ENCODE measurements at regions not wholly inside any gene's neighbourhood (a gene's known extent, or its start where the extent isn't known, plus 50 kb on each side); places are given as distances from the start of the nearest gene placed in this dataset.

DNA sequence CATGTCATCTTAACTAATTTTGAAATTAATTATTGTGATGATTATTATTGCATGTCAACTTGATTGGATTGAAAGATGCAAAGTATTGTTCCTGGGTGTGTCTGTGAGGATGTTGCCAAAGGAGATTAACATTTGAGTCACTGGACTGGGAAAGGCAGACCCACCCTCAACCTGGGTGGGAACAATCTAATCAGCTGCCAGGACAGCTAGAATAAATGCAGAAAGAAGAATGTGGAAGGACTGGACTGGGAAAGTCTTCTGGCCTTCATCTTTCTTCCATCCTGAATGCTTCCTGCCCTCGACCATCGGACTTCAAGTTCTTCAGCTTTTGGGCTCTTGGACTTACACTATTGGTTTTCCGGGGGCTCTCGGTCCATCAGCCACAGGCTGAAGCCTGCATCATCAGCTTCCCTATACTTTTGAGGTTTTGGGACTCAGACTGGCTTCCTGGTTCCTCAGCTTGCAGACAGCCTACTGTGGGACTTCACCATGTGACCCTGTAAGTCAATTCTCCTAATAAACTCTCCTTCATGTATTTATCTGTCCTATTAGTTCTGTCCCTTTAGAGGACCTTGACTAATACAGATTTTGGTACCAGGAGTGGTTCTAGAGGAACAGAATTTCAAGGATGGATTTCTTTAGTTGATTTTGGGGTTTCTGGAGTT is 959.8 kb downstream of the ANKRD7 start:
- H3K4me3 Mint-ChIP-seq, result no peak overlapping the region
- peaks cover 8 to 9% of the 10 kb centered on the region in 2 donors for H3K9me3 Mint-ChIP-seq
- no peaks in the 10 kb centered on the region for H3K4me1 Mint-ChIP-seq (ENCODE audit: low read depth)
- H3K27me3 Mint-ChIP-seq (ENCODE audit: low read depth), result no peaks in the 10 kb centered on the region
- no peak overlapping the region for H3K27ac Mint-ChIP-seq
- no peak for ATAC-seq (replicated peaks in 1 of 2)
- H3K36me3 Mint-ChIP-seq (ENCODE audit: insufficient read depth in 2 of 2), result peaks cover 1 to 2% of the 10 kb centered on the region in 2 donors
- DNase-seq, result no peak

GRCh38 chr7:119196183-119196582 is 971.7 kb downstream of the ANKRD7 start:
- Mint-ChIP-seq H3K36me3 (ENCODE audit: insufficient read depth in 2 of 2) (no peaks in the 10 kb centered on the region), H3K4me3 (no peak overlapping the region), H3K9me3 (peaks cover 2 to 5% of the 10 kb centered on the region in 2 donors), H3K4me1 (ENCODE audit: low read depth) (no peaks in the 10 kb centered on the region), H3K27ac (no peak overlapping the region), H3K27me3 (ENCODE audit: low read depth) (no peaks in the 10 kb centered on the region)
- no peak for DNase-seq
- ATAC-seq (replicated peaks in 1 of 2), result no peak

GRCh38 chr7:119197172-119197876 is 972.8 kb downstream of the ANKRD7 start:
- Mint-ChIP-seq H3K4me3 (no peak overlapping the region), H3K27me3 (ENCODE audit: low read depth) (no peaks in the 10 kb centered on the region)
- no peak for ATAC-seq (replicated peaks in 1 of 2)

DNA sequence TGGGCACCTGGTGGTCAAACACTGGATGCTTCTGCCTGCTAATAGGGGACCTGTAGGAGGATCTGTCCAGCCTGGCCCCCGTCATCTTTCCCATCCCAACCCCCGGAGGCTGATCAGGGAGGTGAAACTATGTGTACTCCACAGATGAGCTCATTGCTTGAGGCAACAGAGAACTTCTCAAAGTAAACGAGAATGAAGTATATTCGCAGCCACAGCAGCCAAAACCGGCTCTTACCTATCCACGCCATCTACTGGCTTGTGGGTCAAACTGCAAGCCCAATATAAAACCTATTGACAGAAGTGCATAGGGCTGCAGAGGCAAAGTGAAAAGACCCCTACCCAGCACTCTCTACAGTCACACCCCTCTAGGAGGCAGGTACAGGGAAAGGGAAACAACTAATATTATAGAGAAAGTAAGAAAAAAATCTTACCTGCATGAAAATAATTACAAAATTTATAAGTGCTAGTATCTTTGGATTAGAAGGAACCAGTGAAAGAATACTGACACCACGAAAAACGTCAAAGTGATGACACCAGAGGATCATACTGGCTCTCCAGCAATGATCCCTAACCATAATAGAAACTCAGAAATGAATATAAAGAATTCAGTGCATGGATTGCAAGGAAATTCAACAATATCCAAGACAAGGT is 973.5 kb downstream of the ANKRD7 start:
- Mint-ChIP-seq H3K27me3 (ENCODE audit: low read depth) (no peaks in the 10 kb centered on the region), H3K9me3 (peaks cover 2 to 5% of the 10 kb centered on the region in 2 donors), H3K36me3 (ENCODE audit: insufficient read depth in 2 of 2) (no peaks in the 10 kb centered on the region), H3K4me1 (ENCODE audit: low read depth) (no peaks in the 10 kb centered on the region), H3K27ac (no peak overlapping the region), H3K4me3 (no peak overlapping the region)
- ATAC-seq (replicated peaks in 1 of 2), result no peak
- peak; percentile 0 to 6 for DNase-seq

More at GRCh38 chr7:119197172-119197876, 972.8 kb downstream of the ANKRD7 start:
- H3K36me3 Mint-ChIP-seq (ENCODE audit: insufficient read depth in 2 of 2), result no peaks in the 10 kb centered on the region
- peaks cover 2 to 5% of the 10 kb centered on the region in 2 donors for H3K9me3 Mint-ChIP-seq
- no peak overlapping the region for H3K27ac Mint-ChIP-seq
- H3K4me1 Mint-ChIP-seq (ENCODE audit: low read depth), result no peaks in the 10 kb centered on the region
- DNase-seq, result no peak

DNA sequence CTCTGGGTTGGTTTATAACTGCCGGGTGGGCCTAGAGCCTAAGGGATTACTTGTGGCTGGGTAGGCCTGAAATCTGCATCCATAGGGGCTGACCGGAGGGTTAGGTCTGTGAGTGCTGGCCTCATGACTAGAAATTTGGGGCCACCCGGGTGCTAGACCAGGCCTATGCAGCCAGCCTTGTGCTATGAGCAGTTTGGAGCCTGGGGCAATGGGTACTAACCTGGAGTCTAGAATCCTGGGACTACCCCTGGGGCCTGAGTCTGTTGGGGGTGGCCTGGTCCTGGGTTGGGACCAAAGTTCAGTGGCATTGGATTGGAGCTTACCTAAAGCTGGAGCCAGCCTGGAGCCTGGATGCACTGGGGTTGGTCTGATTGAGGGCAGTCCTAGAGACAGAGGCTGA is 995.2 kb downstream of the ANKRD7 start:
- H3K27me3 Mint-ChIP-seq (ENCODE audit: low read depth), result no peaks in the 10 kb centered on the region
- no peaks in the 10 kb centered on the region for H3K4me1 Mint-ChIP-seq (ENCODE audit: low read depth)
- ATAC-seq (replicated peaks in 1 of 2) (no peak), DNase-seq (no peak)
- no peaks in the 10 kb centered on the region for H3K36me3 Mint-ChIP-seq (ENCODE audit: insufficient read depth in 2 of 2)
- H3K4me3 Mint-ChIP-seq, result no peak overlapping the region
- H3K27ac Mint-ChIP-seq, result no peak overlapping the region
- peaks cover 0 to 2% of the 10 kb centered on the region in 2 donors for H3K9me3 Mint-ChIP-seq

DNA sequence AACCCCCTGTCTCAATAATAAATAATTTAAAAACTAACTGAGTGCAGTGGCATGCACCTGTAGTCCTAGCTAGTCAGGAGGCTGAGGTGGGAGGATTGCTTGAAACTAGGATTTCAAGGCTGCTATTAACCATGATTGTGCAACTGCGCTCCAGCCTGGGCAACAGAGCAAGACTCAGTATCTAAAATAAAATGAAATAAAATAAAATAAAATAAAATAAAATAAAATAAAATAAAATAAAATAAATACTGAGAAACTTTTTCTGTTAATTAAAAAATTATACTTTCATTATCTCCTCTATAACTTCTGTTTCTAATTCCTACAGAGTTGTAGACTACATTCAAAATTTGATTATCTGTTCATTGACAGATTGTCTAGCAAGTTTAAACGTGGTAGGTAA is 999.4 kb downstream of the ANKRD7 start:
- Mint-ChIP-seq H3K27me3 (ENCODE audit: low read depth) (no peaks in the 10 kb centered on the region), H3K4me1 (ENCODE audit: low read depth) (no peaks in the 10 kb centered on the region), H3K36me3 (ENCODE audit: insufficient read depth in 2 of 2) (no peaks in the 10 kb centered on the region), H3K4me3 (no peak overlapping the region), H3K27ac (no peak overlapping the region), H3K9me3 (peaks cover 6 to 7% of the 10 kb centered on the region in 2 donors)
- ATAC-seq (replicated peaks in 1 of 2) (no peak), DNase-seq (no peak)

DNA sequence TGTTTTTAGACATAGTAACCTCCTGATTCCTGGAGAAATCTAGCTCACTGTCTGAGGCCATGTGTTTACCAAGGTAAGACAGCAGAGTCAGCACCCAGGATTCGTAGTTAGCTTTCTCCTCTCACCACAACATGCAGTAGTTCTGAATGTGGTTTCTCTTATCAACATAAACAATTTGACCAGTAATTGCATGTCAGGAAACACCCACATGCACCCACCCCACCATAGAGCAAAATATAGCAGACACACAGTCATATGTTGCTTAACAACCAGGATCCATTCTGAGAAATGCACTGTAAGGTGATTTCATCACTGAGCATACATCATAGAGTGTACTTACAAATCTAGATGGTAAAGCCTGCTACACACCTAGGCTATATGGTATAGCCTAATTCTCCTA is 1004.0 kb downstream of the ANKRD7 start:
- Mint-ChIP-seq H3K4me1 (ENCODE audit: low read depth) (no peaks in the 10 kb centered on the region), H3K4me3 (no peak overlapping the region), H3K27ac (no peak overlapping the region), H3K27me3 (ENCODE audit: low read depth) (no peaks in the 10 kb centered on the region), H3K36me3 (ENCODE audit: insufficient read depth in 2 of 2) (no peaks in the 10 kb centered on the region), H3K9me3 (peaks cover 8 to 10% of the 10 kb centered on the region in 2 donors)
- DNase-seq, result no peak
- ATAC-seq (replicated peaks in 1 of 2), result no peak

GRCh38 chr7:119232091-119232490 is 1007.6 kb downstream of the ANKRD7 start:
- Mint-ChIP-seq H3K27ac (no peak overlapping the region), H3K4me3 (no peak overlapping the region), H3K4me1 (ENCODE audit: low read depth) (no peaks in the 10 kb centered on the region), H3K27me3 (ENCODE audit: low read depth) (no peaks in the 10 kb centered on the region), H3K9me3 (peaks cover 7% of the 10 kb centered on the region in 2 donors), H3K36me3 (ENCODE audit: insufficient read depth in 2 of 2) (no peaks in the 10 kb centered on the region)
- ATAC-seq (replicated peaks in 1 of 2), result no peak
- no peak for DNase-seq

- Mint-ChIP-seq H3K27ac (no peak overlapping the region), H3K9me3 (peaks cover 4% of the 10 kb centered on the region in 2 donors), H3K27me3 (ENCODE audit: low read depth) (no peaks in the 10 kb centered on the region), H3K4me1 (ENCODE audit: low read depth) (no peaks in the 10 kb centered on the region), H3K4me3 (no peak overlapping the region), H3K36me3 (ENCODE audit: insufficient read depth in 2 of 2) (no peaks in the 10 kb centered on the region)
- no peak for ATAC-seq (replicated peaks in 1 of 2)
- no peak for DNase-seq
Observed at GRCh38 chr7:119233015-119233414, 1008.5 kb downstream of the ANKRD7 start.

GRCh38 chr7:119252962-119253361 is 1020.0 kb upstream of the KCND2 start:
- Mint-ChIP-seq H3K36me3 (ENCODE audit: insufficient read depth in 2 of 2) (no peaks in the 10 kb centered on the region), H3K27ac (no peak overlapping the region), H3K4me3 (no peak overlapping the region), H3K9me3 (peaks cover 2% of the 10 kb centered on the region in 2 donors), H3K27me3 (ENCODE audit: low read depth) (no peaks in the 10 kb centered on the region), H3K4me1 (ENCODE audit: low read depth) (no peaks in the 10 kb centered on the region)
- ATAC-seq (replicated peaks in 1 of 2) (no peak), DNase-seq (no peak)

- ATAC-seq (replicated peaks in 1 of 2) (no peak), DNase-seq (no peak)
- Mint-ChIP-seq H3K9me3 (peaks cover 2% of the 10 kb centered on the region in 2 donors), H3K36me3 (ENCODE audit: insufficient read depth in 2 of 2) (no peaks in the 10 kb centered on the region), H3K4me3 (no peak overlapping the region), H3K27ac (no peak overlapping the region), H3K4me1 (ENCODE audit: low read depth) (no peaks in the 10 kb centered on the region), H3K27me3 (ENCODE audit: low read depth) (no peaks in the 10 kb centered on the region)
Observed at GRCh38 chr7:119254742-119255141, 1018.2 kb upstream of the KCND2 start.

GRCh38 chr7:119256001-119256400 is 1017.0 kb upstream of the KCND2 start:
- DNase-seq, result no peak
- Mint-ChIP-seq H3K36me3 (ENCODE audit: insufficient read depth in 2 of 2) (no peaks in the 10 kb centered on the region), H3K27me3 (ENCODE audit: low read depth) (no peaks in the 10 kb centered on the region), H3K4me3 (no peak overlapping the region), H3K9me3 (peaks cover 2% of the 10 kb centered on the region in 2 donors), H3K27ac (no peak overlapping the region), H3K4me1 (ENCODE audit: low read depth) (no peaks in the 10 kb centered on the region)
- ATAC-seq (replicated peaks in 1 of 2), result no peak

- no peaks in the 10 kb centered on the region for H3K27me3 Mint-ChIP-seq (ENCODE audit: low read depth)
- peaks cover 0 to 2% of the 10 kb centered on the region in 2 donors for H3K9me3 Mint-ChIP-seq
- no peaks in the 10 kb centered on the region for H3K36me3 Mint-ChIP-seq (ENCODE audit: insufficient read depth in 2 of 2)
- H3K4me1 Mint-ChIP-seq (ENCODE audit: low read depth), result no peaks in the 10 kb centered on the region
- no peak for DNase-seq
- no peak for ATAC-seq (replicated peaks in 1 of 2)
- no peak overlapping the region for H3K4me3 Mint-ChIP-seq
- no peak overlapping the region for H3K27ac Mint-ChIP-seq
Observed at GRCh38 chr7:119256446-119257131, 1016.4 kb upstream of the KCND2 start.

Measured in activated T-cell treated with anti-CD3 and anti-CD28 coated beads, Interleukin-2, amount 50 U/mL, for 72 hours (primary cell).